Cerebellar cortex (tissue), 1 donor: ENCODE measurements at regions not wholly inside any gene's neighbourhood (a gene's known extent, or its start where the extent isn't known, plus 50 kb on each side); places are given as distances from the start of the nearest gene placed in this dataset.
A peak's percentile ranks its signal among the peaks of the same experiment; 100 is the strongest.

ENCODE experiments used
- DNase-seq: peaks from one replicate; pipeline ENCODE4 v3.0.0-alpha.2; 2015; ENCODE audit warnings: low spot score

DNA sequence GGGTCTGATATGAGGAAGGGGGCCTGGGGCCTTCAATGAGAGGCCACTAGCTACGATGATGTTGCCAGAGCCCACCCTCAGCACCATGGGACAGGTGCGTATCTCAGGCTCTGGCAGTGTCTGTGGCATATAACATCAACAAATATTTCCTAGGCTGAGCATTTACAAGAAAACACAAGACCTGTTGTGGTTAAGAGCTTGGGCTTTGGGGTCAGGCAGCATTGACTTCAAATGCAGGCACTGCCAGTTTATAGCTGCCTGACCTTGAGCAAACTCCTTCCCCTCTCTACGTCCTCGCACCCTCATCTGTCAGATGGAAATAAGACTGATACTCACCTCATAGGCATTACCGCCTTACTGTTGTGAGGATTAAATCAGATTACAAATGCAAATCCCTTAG is 156.0 kb downstream of the KATNAL1 start:
- no peak for DNase-seq

DNA sequence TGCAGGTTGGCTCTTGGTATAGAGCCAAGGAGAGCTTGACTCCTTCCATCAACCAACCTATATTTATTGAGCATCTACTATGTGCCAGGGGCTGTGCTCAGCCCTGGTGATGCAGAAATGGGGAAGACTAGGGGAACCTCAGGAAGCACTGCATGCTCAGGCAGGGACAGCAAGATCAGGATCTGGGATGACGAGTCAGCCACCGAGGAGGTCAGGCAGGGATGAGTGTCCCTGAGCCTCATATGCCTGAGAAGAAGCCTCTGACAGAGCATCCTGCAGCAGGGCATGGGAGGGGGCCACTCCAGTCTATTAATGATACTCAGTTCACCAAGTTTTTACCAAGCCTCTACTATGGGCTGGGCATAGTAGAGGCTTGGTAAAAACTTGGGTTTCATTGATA is 158.1 kb downstream of the KATNAL1 start:
- no peak for DNase-seq

DNA sequence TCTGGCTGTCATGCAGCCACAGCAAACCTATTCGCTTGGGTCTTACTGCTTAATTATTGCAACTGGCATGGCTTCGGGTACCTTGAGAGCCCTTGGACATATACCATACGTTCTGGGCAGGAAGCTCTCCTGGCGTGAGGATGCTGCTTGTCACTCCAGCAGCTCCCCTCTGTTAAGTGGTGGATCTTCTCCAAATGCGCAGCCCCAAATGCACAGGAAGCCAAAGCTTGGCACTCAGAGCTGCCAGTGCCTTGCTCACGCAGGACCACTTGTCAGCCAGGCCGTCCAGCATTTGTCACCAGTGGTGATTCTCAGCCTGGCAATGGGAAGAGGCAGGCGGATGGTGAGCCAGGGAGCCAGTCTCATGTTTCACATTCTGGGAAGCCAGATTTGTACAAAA is 158.6 kb downstream of the KATNAL1 start:
- peak; percentile 85 for DNase-seq

DNA sequence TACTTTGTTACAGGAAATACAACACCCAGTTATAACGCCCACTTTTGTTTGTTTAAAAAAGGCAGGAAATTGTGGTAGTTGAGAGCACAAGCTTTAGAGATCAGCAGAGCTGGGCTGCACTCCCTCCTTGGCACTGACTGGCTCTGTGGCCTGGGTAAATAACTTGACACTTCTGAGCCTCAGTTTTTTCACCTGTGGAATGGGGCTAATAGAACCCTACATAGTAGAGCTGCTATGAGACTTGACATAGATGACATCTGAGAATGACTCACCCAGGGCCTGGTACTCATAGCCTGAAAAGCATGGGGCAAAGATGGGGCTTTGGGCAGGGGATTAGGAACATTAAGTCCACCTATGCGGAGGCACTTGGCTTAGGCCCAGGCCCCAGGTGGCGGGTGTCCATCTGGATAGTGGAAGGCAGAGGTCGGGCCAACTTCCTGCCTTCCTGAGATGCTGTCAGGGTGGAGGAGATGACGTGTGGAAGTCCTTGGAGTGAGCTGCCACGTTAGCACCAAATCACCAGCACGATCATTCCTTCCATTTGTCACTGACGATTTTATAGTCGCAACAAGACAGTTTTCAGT is 159.1 kb downstream of the KATNAL1 start:
- DNase-seq, result no peak

DNA sequence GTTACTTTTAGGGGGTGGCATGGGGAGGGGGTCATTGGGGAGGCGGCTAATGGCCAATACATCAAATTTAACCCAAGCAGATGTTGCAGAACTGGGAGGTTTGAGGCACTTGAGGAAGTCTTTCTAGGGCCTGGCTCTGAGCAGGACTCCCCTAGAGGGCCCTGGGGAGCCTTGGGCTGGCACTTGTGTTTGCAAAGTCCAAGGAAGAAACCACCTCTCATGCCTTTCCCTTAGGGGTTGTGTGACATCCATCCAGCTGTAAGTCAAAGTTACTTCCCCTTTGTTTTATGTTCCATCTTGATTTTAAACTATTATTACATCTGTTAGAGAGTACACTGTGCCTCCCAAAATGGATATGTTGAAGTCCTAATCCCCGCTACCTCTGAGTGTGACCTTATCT is 159.9 kb downstream of the KATNAL1 start:
- DNase-seq, result no peak

DNA sequence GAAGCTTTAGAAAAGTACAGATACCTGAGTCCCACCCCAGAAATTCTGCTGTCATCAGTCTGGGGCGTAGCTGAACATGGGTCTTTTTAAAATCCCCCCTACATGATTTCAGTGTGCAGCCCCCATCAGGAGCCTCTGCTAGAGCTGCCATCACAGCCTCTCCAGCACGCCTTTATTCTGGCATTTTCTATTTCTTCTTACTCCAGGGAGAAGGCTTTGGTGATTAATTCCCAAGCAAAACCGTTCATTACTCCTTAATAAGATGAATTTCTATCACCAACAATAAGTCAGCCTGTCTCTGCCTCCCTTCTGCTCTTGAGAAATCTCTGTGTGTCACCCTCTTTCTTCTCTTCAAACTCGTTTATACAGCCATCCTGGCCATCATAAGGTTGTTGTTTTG is 160.3 kb downstream of the KATNAL1 start:
- no peak for DNase-seq

DNA sequence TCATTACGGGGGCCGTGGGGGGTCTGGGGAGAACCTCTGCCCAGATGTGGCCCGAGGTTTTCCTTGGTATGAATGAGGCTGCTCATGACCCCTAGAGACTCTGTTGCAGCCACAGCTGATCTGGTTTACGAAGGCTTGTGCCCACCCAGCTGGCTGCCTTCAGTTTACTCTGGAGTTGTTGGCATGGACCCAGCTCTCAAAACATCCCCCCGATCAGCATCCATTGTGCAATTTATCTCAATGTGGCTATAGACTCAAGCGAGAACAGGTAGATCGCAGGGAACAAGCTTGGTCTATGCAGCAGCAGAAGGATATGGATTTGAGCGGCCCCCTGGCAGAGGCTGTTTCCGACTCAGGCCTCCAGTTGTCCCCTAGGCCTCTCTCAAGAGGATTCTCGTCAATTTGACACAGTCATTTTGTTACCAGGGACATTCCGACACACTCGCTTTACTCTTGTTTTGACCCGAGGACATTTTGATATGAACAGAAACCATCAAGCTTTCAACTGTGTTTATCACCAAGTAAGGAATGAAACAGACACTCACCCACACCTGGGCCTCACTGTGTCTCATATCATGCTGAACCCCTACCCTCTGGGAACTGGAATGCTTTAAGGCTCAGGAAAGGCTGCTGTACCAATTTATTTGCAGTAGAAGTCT is 161.5 kb downstream of the KATNAL1 start:
- no peak for DNase-seq

DNA sequence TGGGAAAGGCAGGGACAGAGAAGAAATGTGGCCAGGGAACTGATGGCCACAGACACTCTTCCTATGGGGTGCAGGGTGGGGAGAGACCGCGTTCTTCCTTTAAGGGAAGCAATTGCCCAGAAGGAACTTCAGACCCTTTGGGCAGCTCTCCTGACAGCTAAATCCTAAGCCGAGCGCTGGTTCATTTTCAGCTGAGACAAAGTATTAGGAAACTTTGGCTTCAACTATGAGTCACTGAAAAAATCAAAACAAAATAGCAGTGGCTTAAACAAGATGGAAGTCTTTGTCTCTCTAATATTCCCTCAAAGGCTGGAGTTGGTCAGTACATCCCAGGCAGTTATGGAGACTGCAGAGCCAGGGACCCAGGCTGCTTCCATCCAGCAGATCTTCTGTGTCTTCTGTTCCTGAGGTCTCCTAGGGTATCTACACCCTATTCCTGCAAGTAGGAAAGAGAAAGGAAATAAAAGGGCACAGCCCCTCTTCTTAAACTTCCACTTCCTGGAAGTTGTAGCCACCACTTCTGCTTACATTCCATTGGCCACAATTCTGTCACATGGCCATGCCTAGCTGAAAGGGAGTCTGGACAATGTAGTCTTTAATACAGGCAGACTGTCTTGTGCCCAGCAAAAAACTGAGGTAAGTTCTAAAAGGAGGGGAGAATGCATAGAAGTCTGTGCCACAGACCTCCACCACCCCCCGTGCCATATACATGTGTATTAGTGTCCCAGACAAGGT is 163.5 kb downstream of the KATNAL1 start:
- no peak for DNase-seq

DNA sequence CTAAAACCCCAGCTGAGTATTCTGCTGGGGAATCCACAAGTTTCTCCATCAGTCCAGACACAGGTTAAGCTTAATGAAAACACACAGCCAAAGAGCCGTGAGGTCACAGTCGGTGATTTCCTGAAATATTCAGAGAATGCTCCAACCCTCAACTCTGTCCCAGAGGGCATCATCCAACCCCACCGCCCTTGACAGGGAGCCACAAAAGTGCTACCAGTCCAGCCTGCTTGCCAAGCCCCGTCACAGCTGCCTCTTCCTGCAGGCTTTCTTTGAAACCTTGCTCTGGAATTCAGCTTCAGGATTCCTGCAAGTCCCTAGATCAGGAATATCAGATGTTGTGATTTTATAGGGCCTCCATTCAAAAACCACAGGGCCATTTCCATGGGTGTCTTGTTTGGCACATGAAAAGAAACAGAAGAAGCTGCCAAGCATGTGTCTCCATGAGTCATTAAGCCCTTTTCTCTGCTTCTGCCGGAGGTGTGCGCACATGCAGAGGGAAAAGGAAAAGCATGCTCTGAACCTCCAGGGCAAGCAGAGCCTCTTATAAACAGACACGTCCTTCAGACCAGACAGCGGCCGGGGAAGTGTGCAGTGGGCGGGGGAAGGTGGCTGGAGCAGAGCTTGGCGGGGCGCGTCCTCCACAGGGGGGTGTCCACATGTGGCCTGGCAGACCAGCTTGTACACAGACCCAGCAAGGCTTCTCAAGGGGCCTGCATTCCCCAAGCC is 164.7 kb downstream of the KATNAL1 start:
- DNase-seq, result no peak

DNA sequence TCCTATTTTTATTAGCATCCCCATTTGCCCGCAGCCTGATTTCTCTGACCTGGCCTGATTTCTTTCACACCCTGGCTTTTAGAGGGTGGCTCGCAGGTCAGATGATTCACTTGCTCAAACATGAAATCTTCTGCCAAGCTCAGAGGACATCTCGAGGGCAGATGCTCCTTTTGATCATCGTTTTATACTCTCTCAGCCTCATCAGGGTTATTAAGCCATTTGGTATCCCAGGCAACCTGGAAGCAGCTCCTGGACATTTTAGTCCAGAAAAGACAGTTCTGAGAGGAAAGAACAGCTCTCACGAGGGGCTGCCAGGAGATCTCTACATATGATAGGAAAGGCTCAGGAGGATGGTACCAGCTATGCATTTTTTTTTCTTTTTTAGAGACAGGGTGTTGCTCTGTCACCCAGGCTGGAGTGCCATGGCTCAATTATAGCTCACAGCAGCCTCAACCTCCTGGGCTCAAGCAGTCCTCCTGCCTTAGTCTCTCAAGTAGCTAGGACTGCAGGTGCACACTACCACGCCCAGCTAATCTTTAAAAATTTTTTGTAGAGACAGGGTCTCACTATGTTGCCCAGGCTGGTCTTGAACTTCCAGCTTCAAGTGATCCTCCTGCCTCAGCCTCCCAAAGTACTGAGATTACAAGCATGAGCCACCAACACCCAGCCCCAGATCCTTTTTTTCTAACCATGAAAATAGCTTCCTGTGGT is 165.4 kb downstream of the KATNAL1 start:
- DNase-seq, result no peak

DNA sequence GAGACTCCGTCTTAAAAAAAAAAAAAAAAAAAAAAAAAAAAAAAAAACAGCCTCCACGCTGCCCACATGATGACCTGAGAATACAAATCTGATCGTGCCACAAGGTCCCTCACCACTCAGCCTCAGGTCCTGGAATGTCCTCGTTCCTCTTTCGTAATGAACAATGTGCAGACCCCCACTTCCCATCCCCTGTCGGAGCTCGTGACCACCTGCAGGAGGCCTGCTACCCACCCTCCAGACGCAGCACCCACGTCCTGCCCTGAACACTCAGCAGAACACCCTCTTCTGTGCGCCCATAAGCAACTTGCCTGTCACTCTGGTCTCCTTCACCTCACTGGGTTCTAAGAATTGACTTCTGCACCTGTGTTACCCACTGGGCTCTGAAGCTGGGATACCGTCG is 166.4 kb downstream of the KATNAL1 start:
- no peak for DNase-seq

DNA sequence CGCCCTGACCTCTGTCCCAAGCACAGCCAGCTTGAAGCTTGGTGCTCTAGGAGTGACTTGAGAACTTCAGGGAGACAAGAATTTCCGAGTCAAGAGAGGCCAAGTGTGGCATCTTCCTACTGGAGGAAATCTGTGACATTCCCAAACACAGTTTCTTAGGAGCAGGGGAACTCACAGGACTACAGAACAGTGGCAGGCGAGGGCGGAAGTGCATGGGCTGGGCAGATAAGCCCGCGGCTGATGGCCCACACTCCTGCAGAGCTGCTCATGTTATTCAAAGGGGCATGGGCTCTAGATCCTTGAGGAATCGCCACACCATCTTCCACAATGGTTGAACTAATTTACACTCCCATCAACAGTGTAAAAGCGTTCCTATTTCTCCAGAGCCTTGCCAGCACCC is 168.8 kb downstream of the KATNAL1 start:
- DNase-seq, result no peak

DNA sequence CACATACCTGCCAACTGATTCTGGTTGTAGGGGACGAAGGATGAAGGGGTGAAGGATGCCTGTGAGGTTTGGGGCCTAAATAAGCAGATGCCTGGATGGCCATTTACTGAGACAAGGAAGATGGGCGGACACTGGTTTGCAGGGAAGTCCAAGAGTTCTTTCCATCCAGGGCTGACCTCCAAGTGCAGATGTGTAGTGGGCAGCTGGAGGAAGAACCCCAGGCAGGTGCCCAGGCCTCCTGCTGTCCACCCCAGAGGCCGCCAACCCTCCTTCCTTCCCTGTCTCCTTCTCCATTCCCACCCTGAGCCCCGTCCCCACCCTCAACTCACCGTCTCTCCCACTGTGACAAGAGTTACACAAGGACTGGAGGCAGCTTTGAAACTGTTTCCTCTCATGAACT is 171.5 kb downstream of the KATNAL1 start:
- DNase-seq, result no peak

DNA sequence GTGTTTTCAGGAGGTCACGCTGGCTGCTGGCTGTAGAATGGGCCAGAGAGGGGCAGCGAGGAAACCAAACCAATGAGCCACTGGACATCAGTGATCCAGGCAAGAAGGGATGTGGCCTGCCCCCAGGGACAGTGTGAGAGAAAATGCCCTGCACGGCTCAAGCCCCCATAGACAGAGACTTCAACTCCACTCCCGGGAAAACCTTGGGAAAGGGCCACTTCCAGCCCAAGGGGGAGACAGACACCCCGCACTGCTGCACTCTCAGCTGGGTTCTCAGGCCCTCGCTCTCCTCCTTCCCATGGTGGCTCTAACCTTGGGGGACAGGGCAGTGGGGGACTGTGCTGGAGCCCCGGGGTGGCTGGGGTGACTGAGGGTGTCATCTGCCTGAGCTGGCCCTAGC is 172.0 kb downstream of the KATNAL1 start:
- DNase-seq, result no peak

DNA sequence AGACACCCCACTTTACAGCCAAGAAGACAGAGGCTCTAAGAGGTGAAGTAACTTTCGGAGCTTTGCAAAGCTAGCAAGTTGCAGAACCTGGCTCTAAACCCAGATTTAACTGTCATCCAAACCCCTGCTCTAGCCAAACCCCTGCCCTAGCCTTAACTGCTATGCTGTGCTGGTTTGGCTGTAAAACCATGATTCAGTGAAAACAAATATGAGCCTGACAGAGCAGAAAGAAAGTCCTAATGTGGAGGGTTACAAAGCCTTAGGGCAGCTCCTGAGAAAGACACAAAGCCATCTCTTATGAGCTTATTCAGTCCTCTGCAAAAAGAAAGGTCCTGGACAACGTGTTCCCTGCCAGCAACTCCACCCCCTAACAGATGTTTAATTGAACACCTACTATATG is 172.8 kb downstream of the KATNAL1 start:
- no peak for DNase-seq

DNA sequence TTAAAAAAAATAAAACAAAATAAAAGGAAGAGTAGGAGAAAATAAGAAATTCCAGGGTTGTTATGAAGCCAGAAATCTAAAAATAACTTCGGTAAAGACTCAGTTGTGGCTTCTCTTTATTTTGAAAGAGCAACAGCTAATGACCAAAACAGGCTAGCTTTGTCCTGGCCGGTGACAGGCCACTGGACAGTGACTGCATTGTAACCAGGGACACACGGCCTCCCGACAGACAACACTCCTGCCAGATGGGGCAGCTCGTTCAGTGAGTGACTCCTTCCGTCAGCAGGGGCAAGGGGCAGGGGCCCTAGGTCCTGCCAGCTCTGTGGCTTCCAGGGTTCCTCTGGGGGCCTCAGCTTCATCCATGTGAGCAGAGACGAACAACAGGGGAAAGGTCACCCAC is 173.4 kb downstream of the KATNAL1 start:
- no peak for DNase-seq

DNA sequence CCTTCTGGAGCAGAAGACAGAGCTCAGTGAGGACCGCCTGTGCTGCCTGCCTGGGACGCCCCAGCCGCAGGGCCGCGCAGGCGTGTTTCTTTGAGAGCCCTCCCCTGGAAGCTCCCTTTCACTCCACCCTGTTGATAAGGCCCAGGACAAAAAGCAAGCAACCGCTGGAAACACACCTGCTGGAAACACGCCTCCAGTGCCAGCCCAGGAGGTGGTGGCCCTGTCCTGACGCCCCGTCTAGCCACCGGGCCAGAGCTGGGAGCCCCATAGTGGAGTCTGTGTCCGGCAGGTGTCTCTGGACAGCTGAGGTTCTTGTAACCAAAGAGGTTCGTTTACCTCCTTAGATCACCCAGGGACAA is 173.8 kb downstream of the KATNAL1 start:
- DNase-seq, result no peak

DNA sequence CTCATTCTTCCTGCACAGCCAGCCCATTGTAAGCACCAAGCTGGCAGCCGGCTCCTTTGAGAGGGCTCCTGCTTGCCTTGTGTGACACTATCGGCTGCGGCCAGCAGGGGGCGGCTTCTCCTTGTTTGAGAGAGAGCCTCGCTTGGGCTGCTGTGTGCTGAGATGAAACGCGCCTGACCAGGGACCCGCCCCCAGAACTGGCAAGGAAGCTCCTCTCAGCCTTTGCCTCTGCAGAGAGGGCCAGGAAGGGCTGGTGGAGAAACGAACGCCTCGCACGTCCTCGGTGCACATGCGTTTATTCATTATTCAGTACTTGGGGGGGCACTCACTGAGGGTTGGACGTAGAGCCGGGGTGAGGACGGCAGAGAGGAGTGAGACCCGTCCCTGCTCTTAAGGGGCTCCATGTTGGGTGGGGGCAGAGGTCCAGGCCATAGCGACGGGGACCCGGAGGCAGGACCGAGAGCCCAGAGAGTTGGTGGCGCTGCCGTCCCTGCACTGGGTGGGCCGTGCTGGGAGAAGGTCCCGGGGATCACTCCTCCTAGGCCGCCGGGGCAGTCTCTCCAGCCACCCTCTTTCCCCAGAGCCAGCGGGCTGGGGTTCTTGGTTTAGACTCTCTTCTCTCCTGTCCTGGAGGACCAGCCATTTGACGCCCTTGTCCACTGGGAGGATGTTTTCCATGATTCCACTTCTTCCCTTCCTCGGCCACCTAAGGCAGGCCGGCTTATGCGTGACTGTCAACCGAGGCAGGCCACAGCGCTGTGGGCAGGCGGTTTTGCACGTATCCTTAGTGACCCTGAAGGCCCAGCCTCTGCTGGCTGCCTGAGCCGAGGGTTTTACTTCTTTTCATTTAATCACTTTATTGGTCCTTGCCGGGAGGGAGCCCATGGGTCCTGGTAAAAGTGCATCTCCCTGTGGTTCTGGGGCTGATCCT is 174.5 kb downstream of the KATNAL1 start:
- DNase-seq, result peak; percentile 94

DNA sequence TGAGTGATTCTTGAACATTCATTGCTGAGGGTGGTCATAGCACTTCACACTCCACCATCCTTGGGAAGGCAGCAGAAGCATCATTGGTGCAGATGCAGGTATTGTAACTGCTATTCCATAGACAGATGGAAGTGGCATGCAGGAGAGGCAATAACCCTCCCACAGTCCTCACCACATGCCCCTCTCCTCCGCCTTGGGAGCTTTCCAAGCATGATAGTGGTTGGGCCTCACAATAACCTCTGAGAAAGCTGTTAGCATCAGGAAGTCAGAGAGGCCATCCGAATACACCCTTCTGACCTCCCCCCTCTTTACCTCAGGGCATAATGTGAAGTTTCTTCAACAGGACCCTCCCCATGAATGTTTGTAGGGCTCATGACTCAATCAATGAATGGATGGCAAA is 177.9 kb downstream of the KATNAL1 start:
- no peak for DNase-seq

DNA sequence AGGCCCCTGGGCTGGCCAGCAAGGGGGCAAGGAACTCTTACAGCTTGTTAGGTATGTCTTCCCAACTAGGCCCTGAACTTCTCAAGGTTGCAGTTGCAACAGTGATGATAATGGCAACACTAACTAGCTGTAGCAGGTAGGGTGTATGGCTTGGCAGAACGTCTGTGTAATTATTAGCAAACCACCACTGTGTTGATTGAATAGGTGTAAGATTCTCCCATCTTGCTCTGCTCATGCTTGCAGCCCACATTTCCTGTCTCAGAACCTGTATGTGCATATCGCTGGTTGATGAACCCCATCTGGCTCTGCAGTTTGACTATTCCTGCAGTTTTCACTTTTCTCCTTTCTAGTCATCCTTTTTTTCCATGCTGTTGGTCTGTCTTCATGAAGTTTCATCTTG is 178.8 kb downstream of the KATNAL1 start:
- DNase-seq, result no peak

DNA sequence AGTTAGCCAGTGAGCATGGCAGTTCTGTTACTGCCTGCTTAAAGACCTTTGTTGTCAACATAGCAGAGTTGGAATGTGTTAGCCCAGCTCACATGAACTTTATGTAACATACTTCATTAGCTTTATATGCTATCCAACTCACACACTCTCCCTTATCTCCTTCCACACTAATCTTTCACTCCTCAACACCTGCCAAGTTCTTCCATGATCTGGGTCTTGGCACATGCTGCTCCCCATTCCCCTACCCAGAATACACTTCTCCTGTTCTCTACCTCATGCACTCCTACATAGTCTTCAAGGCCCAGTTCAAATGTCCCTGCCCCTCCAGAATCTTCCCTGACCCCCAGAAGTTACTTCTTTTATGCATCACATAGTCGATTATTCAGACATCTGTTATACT is 179.3 kb downstream of the KATNAL1 start:
- DNase-seq, result no peak
